Activated T-helper 2 cell treated with anti-CD3 and anti-CD28 coated beads, Interferon-gamma antibody, Interleukin-2, Interleukin-4, amounts not matched to agents 10 μg/mL and 5 μg/mL and 100 μg/mL, durations not matched to agents 14 hours and 24 hours and 36 hours (primary cell): ENCODE measurements at regions not wholly inside any gene's neighbourhood (a gene's known extent, or its start where the extent isn't known, plus 50 kb on each side); places are given as distances from the start of the nearest gene placed in this dataset.

Experiments used
- DNase-seq: peaks from one replicate; pipeline ENCODE4 v3.0.0; 2021; ENCODE audit warnings: low spot score
- H3K27ac Mint-ChIP-seq: one replicate; pipeline ENCODE4 v1.8.0; 2021; ENCODE audit warnings: mixed read lengths
- H3K27me3 Mint-ChIP-seq: one replicate; pipeline ENCODE4 v1.8.0; 2021; ENCODE audit warnings: low read depth, mixed read lengths
- H3K36me3 Mint-ChIP-seq: one replicate; pipeline ENCODE4 v1.8.0; 2021; ENCODE audit warnings: low read depth, mixed read lengths
- H3K4me1 Mint-ChIP-seq: one replicate; pipeline ENCODE4 v1.8.0; 2021; ENCODE audit warnings: low read depth, mixed read lengths
- H3K4me3 Mint-ChIP-seq: one replicate; pipeline ENCODE4 v1.8.0; 2021; ENCODE audit warnings: low read depth, mild to moderate bottlenecking, moderate library complexity, mixed read lengths
- H3K9me3 Mint-ChIP-seq: one replicate; pipeline ENCODE4 v1.8.0; 2021; ENCODE audit warnings: mixed read lengths
- intact Hi-C: fragments of 100-400 bp; cut with micrococcal nuclease; formaldehyde crosslinking; loops from one replicate; pipeline ENCODE4 v1.15.1; 2023

DNA sequence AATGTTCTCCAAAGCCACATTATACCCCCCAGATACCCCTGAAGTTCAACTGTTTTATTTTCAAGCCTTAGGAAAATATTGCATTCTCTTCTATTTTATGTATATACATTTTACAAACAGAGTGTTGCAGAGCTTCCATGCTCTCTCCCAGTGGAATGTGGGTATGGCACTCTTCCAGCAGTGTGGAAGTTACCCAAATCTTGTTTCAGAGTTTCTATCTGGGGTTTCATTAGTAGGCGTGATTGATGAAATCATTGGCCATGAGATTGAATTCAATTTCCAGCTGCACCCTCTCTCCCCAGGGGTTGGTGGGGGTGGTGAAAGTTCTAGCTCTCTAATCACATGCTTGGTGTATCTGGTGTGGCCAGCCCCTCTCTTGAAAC lies 350.4 kb downstream of the RPS24 start:
- H3K36me3 Mint-ChIP-seq, result no peaks in the 10 kb centered on the region
- no peak overlapping the region for H3K27ac Mint-ChIP-seq
- H3K9me3 Mint-ChIP-seq, result no peaks in the 10 kb centered on the region
- H3K4me3 Mint-ChIP-seq, result no peak overlapping the region
- H3K4me1 Mint-ChIP-seq, result no peaks in the 10 kb centered on the region
- intact Hi-C loops, result no loop called here
- H3K27me3 Mint-ChIP-seq, result peaks cover 2% of the 10 kb centered on the region
- no peak for DNase-seq

- DNase-seq, result no peak
- Mint-ChIP-seq H3K27ac (no peak overlapping the region), H3K4me1 (no peaks in the 10 kb centered on the region), H3K4me3 (no peak overlapping the region), H3K36me3 (no peaks in the 10 kb centered on the region), H3K27me3 (peaks cover 2% of the 10 kb centered on the region), H3K9me3 (no peaks in the 10 kb centered on the region)
- intact Hi-C loops, result no loop called here
Observed at GRCh38 chr10:78385599-78385998, 351.9 kb downstream of the RPS24 start.

GRCh38 chr10:78386509-78386908 lies 352.8 kb downstream of the RPS24 start:
- Mint-ChIP-seq H3K27me3 (peaks cover 2% of the 10 kb centered on the region), H3K27ac (no peak overlapping the region), H3K4me3 (no peak overlapping the region), H3K9me3 (no peaks in the 10 kb centered on the region), H3K36me3 (no peaks in the 10 kb centered on the region), H3K4me1 (no peaks in the 10 kb centered on the region)
- intact Hi-C loops, result no loop called here
- no peak for DNase-seq

- no peaks in the 10 kb centered on the region for H3K4me1 Mint-ChIP-seq
- H3K27me3 Mint-ChIP-seq, result no peaks in the 10 kb centered on the region
- no peak overlapping the region for H3K4me3 Mint-ChIP-seq
- H3K9me3 Mint-ChIP-seq, result no peaks in the 10 kb centered on the region
- no peak for DNase-seq
- H3K27ac Mint-ChIP-seq, result no peak overlapping the region
- H3K36me3 Mint-ChIP-seq, result no peaks in the 10 kb centered on the region
- intact Hi-C loops, result no loop called here
Observed at GRCh38 chr10:78388331-78389050, 354.8 kb downstream of the RPS24 start.

GRCh38 chr10:78389419-78389818 lies 355.8 kb downstream of the RPS24 start:
- H3K9me3 Mint-ChIP-seq, result no peaks in the 10 kb centered on the region
- H3K27me3 Mint-ChIP-seq, result no peaks in the 10 kb centered on the region
- H3K27ac Mint-ChIP-seq, result no peak overlapping the region
- H3K4me3 Mint-ChIP-seq, result no peak overlapping the region
- H3K4me1 Mint-ChIP-seq, result no peaks in the 10 kb centered on the region
- intact Hi-C loops, result no loop called here
- H3K36me3 Mint-ChIP-seq, result no peaks in the 10 kb centered on the region
- DNase-seq, result no peak

DNA sequence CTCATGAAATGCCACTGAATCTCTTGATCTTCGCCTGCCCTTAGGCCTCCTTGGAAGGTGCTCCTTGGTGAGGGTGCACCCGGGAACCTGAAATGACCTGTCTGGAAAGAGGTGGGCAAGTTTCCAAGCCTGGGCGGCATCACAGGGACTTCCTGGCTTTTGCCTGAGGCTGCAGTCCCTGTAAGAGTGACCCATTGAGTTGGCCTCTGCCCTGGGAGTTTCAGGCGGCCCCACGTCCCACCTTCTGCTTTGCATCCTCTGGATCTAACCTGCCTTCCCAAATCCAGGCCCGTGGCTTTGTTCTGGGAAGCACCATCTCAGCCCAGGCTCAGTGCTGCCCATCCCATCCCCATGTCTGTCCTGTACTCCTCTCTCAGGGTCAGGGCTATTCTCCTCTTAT lies 356.4 kb downstream of the RPS24 start:
- intact Hi-C loops, result no loop called here
- no peak for DNase-seq
- H3K36me3 Mint-ChIP-seq, result no peaks in the 10 kb centered on the region
- no peaks in the 10 kb centered on the region for H3K27me3 Mint-ChIP-seq
- no peak overlapping the region for H3K4me3 Mint-ChIP-seq
- H3K4me1 Mint-ChIP-seq, result no peaks in the 10 kb centered on the region
- H3K9me3 Mint-ChIP-seq, result no peaks in the 10 kb centered on the region
- no peak overlapping the region for H3K27ac Mint-ChIP-seq

DNA sequence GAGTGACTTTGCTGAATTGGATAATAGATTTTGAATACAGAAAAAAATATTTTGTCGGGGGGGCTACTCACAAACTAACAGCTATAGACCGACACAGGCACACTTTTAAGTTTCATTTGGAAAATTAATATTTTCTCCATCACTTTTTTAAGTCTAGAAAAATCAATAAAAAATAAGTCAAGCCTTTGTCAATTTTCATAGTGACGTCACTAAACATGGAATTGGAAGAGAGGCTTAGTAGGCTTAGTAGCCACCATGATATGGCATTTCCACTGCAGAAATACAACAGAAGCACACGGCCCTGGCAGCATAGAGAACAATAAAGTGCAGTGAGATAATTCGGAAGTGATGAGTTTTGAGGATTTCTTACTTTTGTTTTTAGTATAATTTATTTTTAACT lies 357.2 kb downstream of the RPS24 start:
- no peak for DNase-seq
- H3K4me3 Mint-ChIP-seq, result no peak overlapping the region
- no peaks in the 10 kb centered on the region for H3K9me3 Mint-ChIP-seq
- no peaks in the 10 kb centered on the region for H3K27me3 Mint-ChIP-seq
- no peak overlapping the region for H3K27ac Mint-ChIP-seq
- intact Hi-C loops, result no loop called here
- no peaks in the 10 kb centered on the region for H3K36me3 Mint-ChIP-seq
- no peaks in the 10 kb centered on the region for H3K4me1 Mint-ChIP-seq

- no peak overlapping the region for H3K27ac Mint-ChIP-seq
- DNase-seq, result no peak
- H3K9me3 Mint-ChIP-seq, result no peaks in the 10 kb centered on the region
- peaks cover under 1% of the 10 kb centered on the region for H3K27me3 Mint-ChIP-seq
- H3K36me3 Mint-ChIP-seq, result no peaks in the 10 kb centered on the region
- no peak overlapping the region for H3K4me3 Mint-ChIP-seq
- intact Hi-C loops, result no loop called here
- H3K4me1 Mint-ChIP-seq, result no peaks in the 10 kb centered on the region
Observed at GRCh38 chr10:78391585-78391984, 357.9 kb downstream of the RPS24 start.

DNA sequence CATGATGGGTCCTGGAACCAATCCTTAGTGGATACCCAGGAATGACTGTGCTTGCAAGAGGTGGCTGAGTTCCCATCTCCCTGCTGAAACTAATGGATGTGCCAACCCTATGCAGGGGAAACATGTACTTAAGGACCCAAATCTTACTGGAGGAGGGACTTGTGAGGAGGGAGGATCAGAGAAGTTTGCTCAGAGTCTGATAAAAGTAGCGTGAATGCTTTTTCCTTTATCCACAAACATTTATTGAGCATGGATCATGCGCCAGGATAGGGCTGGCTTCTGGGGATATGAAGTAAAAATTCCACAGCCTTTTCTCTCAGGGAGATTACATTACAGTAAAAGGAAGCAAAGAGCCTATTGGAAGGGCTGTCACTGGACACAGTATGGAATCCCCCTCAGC lies 358.5 kb downstream of the RPS24 start:
- H3K27ac Mint-ChIP-seq, result no peak overlapping the region
- intact Hi-C loops, result no loop called here
- no peaks in the 10 kb centered on the region for H3K36me3 Mint-ChIP-seq
- no peaks in the 10 kb centered on the region for H3K9me3 Mint-ChIP-seq
- H3K4me3 Mint-ChIP-seq, result no peak overlapping the region
- H3K4me1 Mint-ChIP-seq, result no peaks in the 10 kb centered on the region
- H3K27me3 Mint-ChIP-seq, result peaks cover 3% of the 10 kb centered on the region
- DNase-seq, result no peak

GRCh38 chr10:78393094-78393493 lies 359.4 kb downstream of the RPS24 start:
- intact Hi-C loops, result no loop called here
- H3K4me3 Mint-ChIP-seq, result no peak overlapping the region
- no peak for DNase-seq
- H3K27me3 Mint-ChIP-seq, result peaks cover 3% of the 10 kb centered on the region
- no peaks in the 10 kb centered on the region for H3K4me1 Mint-ChIP-seq
- H3K27ac Mint-ChIP-seq, result no peak overlapping the region
- no peaks in the 10 kb centered on the region for H3K9me3 Mint-ChIP-seq
- no peaks in the 10 kb centered on the region for H3K36me3 Mint-ChIP-seq

- DNase-seq, result no peak
- Mint-ChIP-seq H3K4me1 (no peaks in the 10 kb centered on the region), H3K36me3 (no peaks in the 10 kb centered on the region), H3K27me3 (peaks cover 3% of the 10 kb centered on the region), H3K9me3 (no peaks in the 10 kb centered on the region), H3K27ac (no peak overlapping the region), H3K4me3 (no peak overlapping the region)
- intact Hi-C loops, result no loop called here
Observed at GRCh38 chr10:78394047-78394446, 360.4 kb downstream of the RPS24 start.

DNA sequence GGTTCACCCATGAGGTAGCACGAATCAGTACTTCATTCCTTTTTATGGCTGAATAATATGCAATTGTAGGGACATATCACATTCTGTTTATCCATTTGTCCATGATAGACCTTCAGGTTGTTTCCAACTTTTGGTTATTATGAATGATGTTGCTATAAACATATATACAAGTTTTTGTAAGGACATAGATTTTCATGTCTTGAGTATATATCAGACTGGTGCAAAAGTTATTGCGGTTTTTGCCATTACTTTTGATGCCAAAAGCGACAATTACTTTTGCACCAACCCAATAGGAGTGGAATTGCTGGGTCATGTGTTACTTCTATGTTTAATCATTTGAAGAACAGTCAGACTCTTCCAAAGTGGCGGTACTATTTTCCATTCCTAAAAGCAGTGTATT lies 361.5 kb downstream of the RPS24 start:
- no peaks in the 10 kb centered on the region for H3K36me3 Mint-ChIP-seq
- peaks cover 3% of the 10 kb centered on the region for H3K27me3 Mint-ChIP-seq
- no peak overlapping the region for H3K27ac Mint-ChIP-seq
- H3K4me3 Mint-ChIP-seq, result no peak overlapping the region
- no peak for DNase-seq
- H3K9me3 Mint-ChIP-seq, result no peaks in the 10 kb centered on the region
- intact Hi-C loops, result no loop called here
- no peaks in the 10 kb centered on the region for H3K4me1 Mint-ChIP-seq

DNA sequence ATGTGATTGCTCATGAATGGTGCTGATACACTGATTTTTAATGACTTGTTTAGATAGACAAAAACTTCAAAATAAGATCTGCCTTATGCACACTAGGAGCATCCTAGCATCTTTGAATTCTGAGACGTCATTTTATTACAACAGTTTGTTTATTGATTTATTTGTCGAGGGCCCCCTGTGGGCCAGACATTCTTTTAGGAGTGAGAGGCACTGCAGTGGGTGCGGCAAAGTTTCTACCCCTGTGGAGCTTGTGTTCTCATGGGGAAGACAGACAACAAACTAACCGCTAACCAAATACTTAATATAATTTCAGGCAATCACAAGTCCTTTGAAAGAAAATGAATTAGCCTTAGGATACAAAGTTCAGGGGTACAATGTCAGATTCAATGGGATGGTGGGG lies 363.1 kb downstream of the RPS24 start:
- no peaks in the 10 kb centered on the region for H3K36me3 Mint-ChIP-seq
- DNase-seq, result no peak
- intact Hi-C loops, result no loop called here
- H3K4me3 Mint-ChIP-seq, result no peak overlapping the region
- H3K27ac Mint-ChIP-seq, result no peak overlapping the region
- H3K9me3 Mint-ChIP-seq, result no peaks in the 10 kb centered on the region
- no peaks in the 10 kb centered on the region for H3K4me1 Mint-ChIP-seq
- peaks cover 3% of the 10 kb centered on the region for H3K27me3 Mint-ChIP-seq

DNA sequence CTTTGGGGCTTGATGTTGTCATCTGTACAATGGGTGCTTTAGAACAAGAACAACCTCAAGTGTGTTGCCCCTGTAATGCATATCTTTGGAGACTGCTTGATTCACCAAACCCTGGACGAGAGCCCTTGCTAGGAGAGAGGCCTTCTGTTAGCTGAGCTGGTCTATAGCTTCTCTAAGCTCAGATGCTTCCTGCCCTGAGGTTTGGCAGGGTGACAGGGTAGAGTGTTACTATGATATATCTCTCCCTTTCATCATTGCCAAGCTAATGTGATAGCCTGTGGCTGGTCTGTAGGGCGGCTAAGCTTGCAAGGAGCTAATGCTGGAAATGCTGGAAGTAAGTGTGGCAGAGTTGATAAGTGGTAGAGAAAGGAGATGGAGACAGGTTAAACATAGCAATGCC lies 364.1 kb downstream of the RPS24 start:
- H3K4me3 Mint-ChIP-seq, result no peak overlapping the region
- H3K9me3 Mint-ChIP-seq, result no peaks in the 10 kb centered on the region
- intact Hi-C loops, result no loop called here
- H3K36me3 Mint-ChIP-seq, result no peaks in the 10 kb centered on the region
- no peaks in the 10 kb centered on the region for H3K4me1 Mint-ChIP-seq
- H3K27ac Mint-ChIP-seq, result no peak overlapping the region
- DNase-seq, result no peak
- peaks cover 3% of the 10 kb centered on the region for H3K27me3 Mint-ChIP-seq
